ENCODE measurements at regions not wholly inside any gene's neighbourhood (a gene's known extent, or its start where the extent isn't known, plus 50 kb on each side); places are given as distances from the start of the nearest gene placed in this dataset.

DNA sequence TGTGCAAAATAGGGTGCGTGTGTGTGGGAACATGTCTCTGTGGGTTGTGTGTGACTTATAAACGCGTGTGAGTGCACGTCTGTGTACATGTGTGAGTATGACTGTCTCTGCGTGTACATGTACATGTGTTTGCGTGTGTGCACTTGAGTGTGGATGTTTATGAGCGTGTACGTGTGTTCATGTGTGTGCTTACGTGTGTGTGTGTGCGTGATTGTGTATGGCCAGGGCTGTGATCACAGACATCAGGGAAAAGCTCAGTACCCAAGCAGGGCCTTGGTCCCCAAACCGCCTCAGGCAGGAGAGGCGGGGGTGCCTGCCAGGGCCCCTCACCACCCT is 326.3 kb upstream of the DIO3 start:
- TF ChIP-seq POLR2A (IDR thresholded peaks at IDR 0.05; ENCODE audit: low read length): no peak
- TF ChIP-seq GATA1 (IDR thresholded peaks at IDR 0.05; ENCODE audit: low read depth, low read length): no peak
